LNCAP (cell line): ENCODE measurements at regions not wholly inside any gene's neighbourhood (a gene's known extent, or its start where the extent isn't known, plus 50 kb on each side); places are given as distances from the start of the nearest gene placed in this dataset.

Experiments used
- TF ChIP-seq, protein P1 (sequence below): fragments of 450-650 bp; IDR thresholded peaks from 2 replicates; pipeline ENCODE4 v1.5.1; 2017; ENCODE audit warnings: mild to moderate bottlenecking

DNA sequence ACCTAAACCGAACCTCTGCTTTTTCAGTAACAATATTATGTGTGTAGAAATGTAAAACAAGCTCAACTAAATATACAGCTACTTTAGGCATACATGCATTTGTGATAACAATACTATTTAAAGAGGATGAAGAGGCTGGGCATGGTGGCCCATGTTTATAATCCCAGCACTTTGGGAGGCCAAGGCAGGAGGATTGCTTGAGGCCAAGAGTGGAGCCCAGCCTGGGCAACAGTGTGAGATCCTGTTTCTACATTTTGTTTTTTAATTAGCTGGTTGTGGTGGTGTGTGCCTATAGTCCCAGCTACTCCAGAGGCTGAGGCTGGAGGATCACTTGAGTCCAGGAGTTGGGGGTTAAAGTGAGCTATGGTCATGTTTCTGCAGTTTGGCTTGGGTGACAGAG, 73.6 kb upstream of the LYPLAL1 start:
- TF ChIP-seq, protein P1, sequence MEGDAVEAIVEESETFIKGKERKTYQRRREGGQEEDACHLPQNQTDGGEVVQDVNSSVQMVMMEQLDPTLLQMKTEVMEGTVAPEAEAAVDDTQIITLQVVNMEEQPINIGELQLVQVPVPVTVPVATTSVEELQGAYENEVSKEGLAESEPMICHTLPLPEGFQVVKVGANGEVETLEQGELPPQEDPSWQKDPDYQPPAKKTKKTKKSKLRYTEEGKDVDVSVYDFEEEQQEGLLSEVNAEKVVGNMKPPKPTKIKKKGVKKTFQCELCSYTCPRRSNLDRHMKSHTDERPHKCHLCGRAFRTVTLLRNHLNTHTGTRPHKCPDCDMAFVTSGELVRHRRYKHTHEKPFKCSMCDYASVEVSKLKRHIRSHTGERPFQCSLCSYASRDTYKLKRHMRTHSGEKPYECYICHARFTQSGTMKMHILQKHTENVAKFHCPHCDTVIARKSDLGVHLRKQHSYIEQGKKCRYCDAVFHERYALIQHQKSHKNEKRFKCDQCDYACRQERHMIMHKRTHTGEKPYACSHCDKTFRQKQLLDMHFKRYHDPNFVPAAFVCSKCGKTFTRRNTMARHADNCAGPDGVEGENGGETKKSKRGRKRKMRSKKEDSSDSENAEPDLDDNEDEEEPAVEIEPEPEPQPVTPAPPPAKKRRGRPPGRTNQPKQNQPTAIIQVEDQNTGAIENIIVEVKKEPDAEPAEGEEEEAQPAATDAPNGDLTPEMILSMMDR: no peak

GRCh38 chr1:219105893-219106292, 67.8 kb upstream of the LYPLAL1 start:
- TF ChIP-seq, protein P1: no peak

DNA sequence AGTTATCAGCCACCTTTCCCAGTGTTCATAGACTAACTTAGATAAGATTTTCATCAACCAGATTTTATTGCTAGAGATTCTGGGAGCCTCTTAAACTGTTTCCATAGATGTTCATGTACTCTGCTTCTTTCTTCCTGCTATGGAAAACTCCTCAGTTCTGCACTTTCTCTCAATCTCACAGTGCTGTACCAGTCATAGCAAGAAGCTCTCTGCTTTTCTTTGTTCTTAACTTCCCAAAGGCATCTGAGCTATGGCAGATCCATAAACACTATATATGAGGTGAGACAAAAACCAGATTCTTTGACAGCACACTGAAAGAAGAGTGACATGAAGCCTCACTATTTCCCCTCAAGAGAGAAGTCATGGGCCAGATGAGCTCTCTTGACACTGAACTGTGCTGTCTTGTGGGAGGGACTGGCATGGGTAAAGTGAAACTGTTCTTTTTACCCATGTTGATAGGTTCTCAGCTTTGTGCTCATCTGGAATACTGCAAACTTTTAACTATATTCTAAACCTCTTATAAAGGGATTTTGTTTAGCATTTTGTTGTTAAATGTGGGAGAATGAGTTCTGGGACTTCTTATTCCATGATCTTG, 64.2 kb upstream of the LYPLAL1 start:
- TF ChIP-seq, protein P1: no peak

GRCh38 chr1:219113261-219113660, 60.4 kb upstream of the LYPLAL1 start:
- TF ChIP-seq, protein P1: no peak

DNA sequence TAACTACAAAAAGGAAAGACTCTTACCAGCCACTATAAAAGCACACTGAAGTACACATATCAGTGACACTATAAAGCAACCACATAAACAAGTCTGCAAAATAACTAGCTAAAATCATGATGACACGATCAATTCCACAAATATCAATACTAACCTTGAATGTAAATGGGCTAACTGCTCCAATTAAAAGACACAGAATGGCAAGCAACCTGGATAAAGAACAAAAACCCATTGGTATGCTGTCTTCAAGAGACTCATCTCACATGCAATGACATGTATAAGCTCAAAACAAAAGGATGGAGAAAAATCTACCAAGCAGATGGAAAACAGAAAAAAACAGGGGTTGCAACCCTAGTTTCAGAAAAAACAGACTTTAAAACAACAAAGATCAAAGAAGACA, 59.7 kb upstream of the LYPLAL1 start:
- TF ChIP-seq, protein P1: no peak

DNA sequence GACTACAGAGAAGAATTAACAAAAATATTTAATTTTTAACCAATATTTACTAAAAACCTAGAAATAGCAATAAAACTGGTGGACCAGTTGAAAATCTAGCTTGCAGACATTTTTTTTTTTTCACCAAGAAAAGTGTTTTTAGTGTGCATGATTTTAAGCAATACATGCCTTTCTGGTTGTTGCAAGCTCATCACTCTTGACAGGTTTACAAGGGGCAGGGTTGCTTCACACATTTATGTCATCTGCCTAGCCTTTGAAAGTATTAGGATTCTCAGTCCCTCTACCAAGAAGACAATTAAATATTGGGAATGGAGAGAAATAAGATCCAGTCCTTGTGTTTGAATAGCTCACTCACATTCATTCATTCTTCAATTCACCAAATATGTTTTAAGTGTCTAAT, 53.8 kb upstream of the LYPLAL1 start:
- TF ChIP-seq, protein P1: no peak

- TF ChIP-seq, protein P1: no peak
These were observed 52.8 kb upstream of the LYPLAL1 start for GRCh38 chr1:219120624-219121544.
